ENCODE measurements at regions not wholly inside any gene's neighbourhood (a gene's known extent, or its start where the extent isn't known, plus 50 kb on each side); places are given as distances from the start of the nearest gene placed in this dataset.

- Histone ChIP-seq H3K4me3 (no peak overlapping the region), H3K27me3 (no peaks in the 10 kb centered on the region), H3K36me3 (no peaks in the 10 kb centered on the region), H3K9me3 (no peaks in the 10 kb centered on the region), H3K4me1 (no peaks in the 10 kb centered on the region), H3K27ac (no peak overlapping the region)
- intact Hi-C loops (cut with DNase I): no loop called here
- DNase-seq (ENCODE audit: low spot score in 2 of 2): no peak
- no peak for TF ChIP-seq CTCF (IDR thresholded peaks at IDR 0.05)
These were observed 268.7 kb downstream of the DAD1 start for GRCh38 chr14:22320362-22320750.

GRCh38 chr14:22319526-22320361 is 269.3 kb downstream of the DAD1 start:
- peak in 1 of 2 donors; percentile 73 for DNase-seq (ENCODE audit: low spot score in 2 of 2)
- H3K4me3 ChIP-seq: no peak overlapping the region
- no peaks in the 10 kb centered on the region for H3K4me1 ChIP-seq
- H3K36me3 ChIP-seq: no peaks in the 10 kb centered on the region
- intact Hi-C loops (cut with DNase I): loop anchor here (1.0 to 10.0 kb wide), 3 partner anchors 56 to 235 kb away; no protein-coding TSS in a partner anchor
- no peak overlapping the region for H3K27ac ChIP-seq
- TF ChIP-seq CTCF (IDR thresholded peaks at IDR 0.05): peak; percentile 48 to 70 (median 64)
- H3K27me3 ChIP-seq: no peaks in the 10 kb centered on the region
- H3K9me3 ChIP-seq: no peaks in the 10 kb centered on the region

GRCh38 chr14:22318951-22319350 is 270.1 kb downstream of the DAD1 start:
- no peaks in the 10 kb centered on the region for H3K36me3 ChIP-seq
- intact Hi-C loops (cut with DNase I): loop anchor here (1.0 to 10.0 kb wide), 3 partner anchors 56 to 236 kb away; no protein-coding TSS in a partner anchor
- H3K9me3 ChIP-seq: no peaks in the 10 kb centered on the region
- peaks cover 0 to 1% of the 10 kb centered on the region in 2 donors for H3K4me1 ChIP-seq
- H3K27ac ChIP-seq: no peak overlapping the region
- no peak overlapping the region for H3K4me3 ChIP-seq
- DNase-seq (ENCODE audit: low spot score in 2 of 2): no peak
- no peaks in the 10 kb centered on the region for H3K27me3 ChIP-seq
- no peak for TF ChIP-seq CTCF (IDR thresholded peaks at IDR 0.05)

GRCh38 chr14:22316473-22316872 is 272.6 kb downstream of the DAD1 start:
- Histone ChIP-seq H3K36me3 (no peaks in the 10 kb centered on the region), H3K4me3 (no peak overlapping the region), H3K27ac (no peak overlapping the region), H3K27me3 (no peaks in the 10 kb centered on the region), H3K9me3 (no peaks in the 10 kb centered on the region), H3K4me1 (peaks cover 0 to 6% of the 10 kb centered on the region in 2 donors)
- no peak for DNase-seq (ENCODE audit: low spot score in 2 of 2)
- intact Hi-C loops (cut with DNase I): loop anchor here (5.0 to 10.0 kb wide), 2 partner anchors 156 to 238 kb away; no protein-coding TSS in a partner anchor
- TF ChIP-seq CTCF (IDR thresholded peaks at IDR 0.05): no peak

- no peak for TF ChIP-seq CTCF (IDR thresholded peaks at IDR 0.05)
- Histone ChIP-seq H3K4me1 (peaks cover 0 to 6% of the 10 kb centered on the region in 2 donors), H3K4me3 (no peak overlapping the region), H3K27me3 (no peaks in the 10 kb centered on the region), H3K9me3 (no peaks in the 10 kb centered on the region), H3K36me3 (no peaks in the 10 kb centered on the region), H3K27ac (no peak overlapping the region)
- no peak for DNase-seq (ENCODE audit: low spot score in 2 of 2)
- intact Hi-C loops (cut with DNase I): loop anchor here (5.0 to 10.0 kb wide), 2 partner anchors 157 to 239 kb away; no protein-coding TSS in a partner anchor
These were observed 273.7 kb downstream of the DAD1 start for GRCh38 chr14:22315336-22315735.

All from ascending aorta (tissue), 2 donors.